A673 (cell line): ENCODE measurements at regions not wholly inside any gene's neighbourhood (a gene's known extent, or its start where the extent isn't known, plus 50 kb on each side); places are given as distances from the start of the nearest gene placed in this dataset.

ENCODE experiments used
- CTCF ChIP-seq: fragments of 300-800, 200-600 bp; sonication (generic); conservative IDR thresholded peaks from 2 replicates; pipeline ENCODE4 v1.5.1; 2017; ENCODE audit warnings: low read depth, mild to moderate bottlenecking, antibody characterized with exemption, low read length, moderate library complexity, mixed read lengths
- EZH2 ChIP-seq: fragments of 200-600 bp; sonication (generic); IDR thresholded peaks from 2 replicates; pipeline ENCODE4 v1.6.1; 2017; ENCODE audit warnings: borderline replicate concordance, low read depth, mild to moderate bottlenecking, mixed read lengths, antibody characterized with exemption, low read length; ENCODE audit not compliant: poor library complexity, severe bottlenecking

- TF ChIP-seq CTCF: no peak
- no peak for TF ChIP-seq EZH2
Observed at GRCh38 chr13:64877176-64877575, 2353.0 kb downstream of the PCDH9 start.
